ENCODE measurements at regions not wholly inside any gene's neighbourhood (a gene's known extent, or its start where the extent isn't known, plus 50 kb on each side); places are given as distances from the start of the nearest gene placed in this dataset.

DNA sequence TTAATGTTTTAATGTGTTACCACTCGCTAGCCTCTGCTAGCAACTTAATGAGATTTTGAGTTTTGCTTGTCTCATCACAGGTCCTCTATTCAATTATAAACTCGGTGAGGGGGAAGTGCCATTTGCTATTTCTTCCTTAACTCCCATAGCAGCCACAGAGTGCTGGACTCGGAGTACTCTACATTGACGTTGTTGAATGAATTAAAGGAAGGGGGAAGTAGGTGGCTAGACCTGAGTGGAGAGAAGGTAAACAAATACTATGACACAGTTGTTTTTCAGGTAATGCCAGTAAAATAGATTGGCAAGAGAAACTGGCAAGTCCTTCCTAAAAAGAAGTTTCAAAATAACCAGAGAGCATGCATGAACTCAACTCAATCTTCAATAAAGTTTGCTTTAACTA, 339.3 kb downstream of the HRH4 start:
- DNase-seq (ENCODE audit: insufficient read length): no peak
- TF ChIP-seq TAF1 (IDR thresholded peaks at IDR 0.05; ENCODE audit: borderline replicate concordance, low read depth, low read length) (no peak), POLR2AphosphoS5 (IDR thresholded peaks at IDR 0.05; ENCODE audit: low read depth, low read length) (no peak), POLR2A (IDR thresholded peaks at IDR 0.05; ENCODE audit: low read depth, low read length) (no peak)
- FAIRE-seq: no peak

DNA sequence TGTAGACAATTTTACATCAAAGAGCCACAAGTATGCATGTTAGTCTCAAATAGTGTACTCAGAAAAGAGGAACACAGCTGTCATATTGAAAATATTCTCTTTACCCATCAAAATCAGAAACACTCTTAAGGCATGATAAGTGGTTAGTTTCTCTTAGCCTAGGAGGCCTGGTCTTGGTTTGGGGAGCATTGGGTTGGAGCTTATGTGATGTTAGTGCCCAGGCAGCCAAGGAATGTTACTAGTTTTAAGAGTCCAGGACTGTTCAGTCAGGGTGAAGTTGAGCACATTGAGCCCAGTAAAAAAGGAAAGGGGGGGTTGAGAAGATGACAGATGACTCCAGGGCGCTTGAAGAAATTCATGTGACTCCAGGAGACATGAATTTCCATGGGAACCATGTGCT, 340.6 kb downstream of the HRH4 start:
- no peak for TF ChIP-seq POLR2AphosphoS5 (IDR thresholded peaks at IDR 0.05; ENCODE audit: low read depth, low read length)
- no peak for TF ChIP-seq TAF1 (IDR thresholded peaks at IDR 0.05; ENCODE audit: borderline replicate concordance, low read depth, low read length)
- TF ChIP-seq POLR2A (IDR thresholded peaks at IDR 0.05; ENCODE audit: low read depth, low read length): no peak
- DNase-seq (ENCODE audit: insufficient read length) (no peak), FAIRE-seq (no peak)

DNA sequence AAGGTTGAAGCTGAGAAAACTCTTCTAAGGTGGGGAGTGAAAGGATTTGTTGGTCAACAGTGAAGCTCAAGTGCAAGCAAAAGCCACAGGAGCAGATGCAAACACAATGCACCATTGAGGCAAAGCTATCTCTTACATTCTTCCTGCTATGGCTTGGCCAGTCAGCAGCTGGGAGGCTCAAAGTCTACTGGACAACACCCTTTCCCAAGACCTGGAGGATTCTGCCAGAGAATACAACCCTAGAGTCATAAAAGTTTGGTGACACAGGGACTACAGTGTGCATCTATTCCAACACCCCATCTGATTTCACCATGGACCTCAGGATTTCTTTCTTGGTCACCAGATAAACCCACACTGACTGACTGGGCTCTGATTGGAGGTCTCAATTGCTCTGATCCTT, 342.0 kb downstream of the HRH4 start:
- FAIRE-seq: no peak
- no peak for DNase-seq (ENCODE audit: insufficient read length)
- TF ChIP-seq POLR2AphosphoS5 (IDR thresholded peaks at IDR 0.05; ENCODE audit: low read depth, low read length) (no peak), POLR2A (IDR thresholded peaks at IDR 0.05; ENCODE audit: low read depth, low read length) (no peak), TAF1 (IDR thresholded peaks at IDR 0.05; ENCODE audit: borderline replicate concordance, low read depth, low read length) (no peak)

DNA sequence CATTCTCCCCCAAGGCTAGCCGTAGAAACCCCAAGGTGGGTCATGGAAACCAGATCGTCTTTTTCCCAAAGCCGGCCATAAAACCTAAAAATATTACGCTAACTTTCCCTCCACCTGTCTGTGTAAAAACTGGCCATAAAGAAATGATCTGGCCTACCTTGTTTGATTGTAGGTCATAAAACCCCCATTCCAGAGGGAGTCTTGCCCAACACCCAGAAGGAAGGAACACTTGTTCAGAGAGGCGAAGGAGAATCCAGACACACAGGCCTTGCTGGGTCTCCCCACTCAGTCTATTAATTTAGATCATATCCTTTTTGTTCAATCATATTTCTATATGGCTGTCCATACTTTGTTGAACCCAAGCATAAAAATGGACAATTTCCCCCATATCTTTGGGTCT, 344.7 kb downstream of the HRH4 start:
- no peak for DNase-seq (ENCODE audit: insufficient read length)
- FAIRE-seq: no peak
- TF ChIP-seq POLR2A (IDR thresholded peaks at IDR 0.05; ENCODE audit: low read depth, low read length) (no peak), TAF1 (IDR thresholded peaks at IDR 0.05; ENCODE audit: borderline replicate concordance, low read depth, low read length) (no peak), POLR2AphosphoS5 (IDR thresholded peaks at IDR 0.05; ENCODE audit: low read depth, low read length) (no peak)

DNA sequence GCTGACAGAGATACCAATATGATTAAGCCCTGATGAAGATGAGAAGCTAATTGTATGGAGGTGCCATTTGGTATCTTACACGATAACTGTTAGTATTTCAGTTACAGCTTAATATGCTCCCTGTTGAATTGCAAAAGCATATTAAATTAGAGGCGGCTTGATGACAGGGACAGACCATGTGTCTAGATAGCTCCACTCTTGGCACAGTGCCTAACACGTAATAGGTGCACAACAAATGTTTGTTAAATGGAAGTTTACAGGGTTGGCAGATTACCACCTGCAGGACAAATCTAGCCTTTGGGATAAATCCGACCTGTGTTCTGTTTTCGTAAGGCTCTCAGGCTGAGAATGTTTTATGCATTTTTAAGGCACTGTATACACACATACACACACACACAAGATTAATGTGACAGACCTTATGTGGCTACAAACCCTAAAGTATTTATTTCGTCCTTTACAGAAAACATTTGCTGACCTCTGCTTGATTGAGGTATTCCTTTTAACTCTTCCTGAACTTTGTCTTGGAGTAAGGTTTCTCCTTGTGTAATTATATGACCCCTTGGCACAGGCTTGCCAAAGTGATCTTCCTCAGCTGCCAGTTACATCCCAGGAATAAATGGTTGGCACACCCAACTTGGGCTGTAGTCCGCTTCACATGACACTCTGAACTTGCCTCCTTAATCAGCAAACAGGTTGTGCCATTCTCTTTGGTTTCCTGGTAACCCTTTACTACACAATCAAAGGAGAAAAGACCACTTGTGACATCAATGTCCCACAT, 348.9 kb downstream of the HRH4 start:
- TF ChIP-seq POLR2A (IDR thresholded peaks at IDR 0.05; ENCODE audit: low read depth, low read length) (no peak), POLR2AphosphoS5 (IDR thresholded peaks at IDR 0.05; ENCODE audit: low read depth, low read length) (no peak), TAF1 (IDR thresholded peaks at IDR 0.05; ENCODE audit: borderline replicate concordance, low read depth, low read length) (no peak)
- FAIRE-seq (no peak), DNase-seq (ENCODE audit: insufficient read length) (no peak)

DNA sequence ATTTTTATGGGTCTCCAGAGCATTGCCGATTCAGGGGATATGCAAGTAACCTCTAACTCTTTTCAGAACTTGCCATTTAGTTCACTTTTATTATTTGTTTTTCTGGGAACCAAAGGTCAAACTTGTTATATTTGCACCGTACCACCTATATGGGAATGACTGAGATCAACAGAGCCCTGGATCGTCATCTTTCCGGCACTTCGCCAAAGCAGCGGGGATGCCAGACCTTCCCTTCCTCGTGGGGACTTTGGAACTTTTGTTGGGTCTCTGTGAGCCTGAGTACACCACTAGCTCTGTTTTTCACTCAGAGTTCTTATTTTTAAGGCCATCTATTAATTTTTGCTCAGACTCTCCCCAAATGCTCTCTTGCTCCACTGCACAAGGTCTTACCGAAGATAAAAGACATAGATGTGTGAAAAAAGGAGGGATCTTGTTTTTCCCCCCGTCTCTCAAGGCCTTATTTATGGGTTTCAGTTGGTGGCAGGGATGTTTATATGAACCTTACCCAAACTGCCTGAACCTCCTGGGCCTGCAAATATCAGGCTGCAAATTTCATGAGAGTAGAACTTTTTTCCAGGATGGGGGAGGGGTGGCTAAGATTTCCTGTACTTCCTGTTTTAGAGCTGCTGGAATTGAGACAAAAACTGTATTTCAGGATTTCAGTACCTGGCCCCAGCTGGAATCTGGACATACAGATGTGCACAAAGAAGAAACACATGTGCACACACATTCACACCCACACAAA, 350.3 kb downstream of the HRH4 start:
- FAIRE-seq (no peak), DNase-seq (ENCODE audit: insufficient read length) (no peak)
- no peak for TF ChIP-seq TAF1 (IDR thresholded peaks at IDR 0.05; ENCODE audit: borderline replicate concordance, low read depth, low read length)
- TF ChIP-seq POLR2AphosphoS5 (IDR thresholded peaks at IDR 0.05; ENCODE audit: low read depth, low read length): no peak
- TF ChIP-seq POLR2A (IDR thresholded peaks at IDR 0.05; ENCODE audit: low read depth, low read length): no peak

DNA sequence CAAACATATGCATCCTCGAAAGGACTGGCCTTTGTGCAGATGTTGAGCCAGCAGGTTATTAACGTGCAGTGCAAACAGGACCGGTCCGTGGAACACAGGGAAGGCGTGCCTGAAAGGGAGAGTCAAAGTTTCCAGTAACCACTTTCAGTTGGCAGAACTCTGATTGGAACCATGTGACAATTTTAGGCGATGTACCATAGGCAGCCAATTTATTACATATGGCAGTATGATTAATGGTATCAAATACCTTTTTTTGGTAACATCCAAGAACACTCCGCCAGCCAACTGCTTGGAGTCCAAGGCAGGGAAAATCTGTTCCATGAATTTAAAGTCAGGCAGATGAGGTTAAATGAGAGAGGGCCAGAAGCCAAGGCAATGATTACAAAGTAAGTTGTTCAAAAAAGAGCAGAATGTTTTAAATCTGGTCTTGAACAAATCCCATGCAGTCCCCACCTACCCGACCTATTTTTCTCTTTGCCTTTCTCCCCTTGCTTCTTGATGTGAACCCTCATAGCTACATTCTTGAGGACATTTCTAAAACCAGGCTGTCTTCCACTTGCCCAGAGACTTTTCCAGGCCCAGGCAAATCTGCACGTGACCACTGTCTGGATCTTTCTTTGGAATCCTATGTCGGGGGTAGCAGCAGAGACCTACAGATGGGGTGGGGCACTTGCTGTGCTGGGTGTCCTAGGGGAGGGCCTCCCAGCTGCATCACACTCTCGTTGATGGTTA, 351.7 kb downstream of the HRH4 start:
- FAIRE-seq: no peak
- TF ChIP-seq POLR2A (IDR thresholded peaks at IDR 0.05; ENCODE audit: low read depth, low read length) (no peak), POLR2AphosphoS5 (IDR thresholded peaks at IDR 0.05; ENCODE audit: low read depth, low read length) (no peak), TAF1 (IDR thresholded peaks at IDR 0.05; ENCODE audit: borderline replicate concordance, low read depth, low read length) (no peak)

DNA sequence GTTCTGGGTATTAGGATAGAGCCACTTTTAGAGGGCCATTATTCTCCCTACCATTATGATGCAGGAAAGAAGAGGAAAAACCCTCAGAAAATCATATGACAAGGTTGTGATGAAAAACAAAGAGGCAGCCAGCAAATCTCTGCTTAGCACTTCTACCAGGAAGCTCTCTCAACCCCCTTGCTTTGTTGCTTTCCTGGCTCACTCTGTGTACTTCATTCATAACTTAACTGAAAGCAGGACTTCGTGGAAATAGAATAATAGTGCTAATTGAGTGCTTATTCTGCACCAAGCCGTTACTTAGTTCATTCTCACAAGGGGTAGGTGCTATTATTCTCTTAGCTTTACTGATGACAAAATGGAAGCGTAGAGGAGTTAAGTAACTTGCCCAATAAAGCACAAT, 354.1 kb downstream of the HRH4 start:
- DNase-seq (ENCODE audit: insufficient read length): no peak
- no peak for FAIRE-seq
- TF ChIP-seq TAF1 (IDR thresholded peaks at IDR 0.05; ENCODE audit: borderline replicate concordance, low read depth, low read length): no peak
- no peak for TF ChIP-seq POLR2AphosphoS5 (IDR thresholded peaks at IDR 0.05; ENCODE audit: low read depth, low read length)
- TF ChIP-seq POLR2A (IDR thresholded peaks at IDR 0.05; ENCODE audit: low read depth, low read length): no peak

More for the DNA sequence above, 351.7 kb downstream of the HRH4 start:
- no peak for DNase-seq (ENCODE audit: insufficient read length)

DNA sequence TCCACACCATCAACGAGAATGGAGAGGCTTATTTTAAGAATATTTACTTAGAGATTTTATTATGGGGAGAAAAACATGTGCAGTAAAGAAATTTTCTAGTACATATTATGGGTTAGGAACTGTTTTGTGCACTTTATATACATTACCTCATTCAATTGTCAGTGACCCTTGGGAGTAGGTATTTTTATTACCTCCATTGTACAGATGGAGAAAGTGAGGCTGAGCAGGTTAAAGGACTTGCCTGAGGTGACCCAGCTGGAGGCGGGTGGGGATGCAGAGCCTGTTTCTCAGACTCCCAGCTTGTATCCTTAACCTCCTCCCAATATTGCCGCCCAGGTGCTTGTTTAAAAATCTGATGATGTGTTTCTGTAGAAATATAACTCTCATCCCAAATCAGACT, 356.7 kb downstream of the HRH4 start:
- TF ChIP-seq POLR2AphosphoS5 (IDR thresholded peaks at IDR 0.05; ENCODE audit: low read depth, low read length) (no peak), TAF1 (IDR thresholded peaks at IDR 0.05; ENCODE audit: borderline replicate concordance, low read depth, low read length) (no peak), POLR2A (IDR thresholded peaks at IDR 0.05; ENCODE audit: low read depth, low read length) (no peak)
- FAIRE-seq: no peak
- no peak for DNase-seq (ENCODE audit: insufficient read length)

DNA sequence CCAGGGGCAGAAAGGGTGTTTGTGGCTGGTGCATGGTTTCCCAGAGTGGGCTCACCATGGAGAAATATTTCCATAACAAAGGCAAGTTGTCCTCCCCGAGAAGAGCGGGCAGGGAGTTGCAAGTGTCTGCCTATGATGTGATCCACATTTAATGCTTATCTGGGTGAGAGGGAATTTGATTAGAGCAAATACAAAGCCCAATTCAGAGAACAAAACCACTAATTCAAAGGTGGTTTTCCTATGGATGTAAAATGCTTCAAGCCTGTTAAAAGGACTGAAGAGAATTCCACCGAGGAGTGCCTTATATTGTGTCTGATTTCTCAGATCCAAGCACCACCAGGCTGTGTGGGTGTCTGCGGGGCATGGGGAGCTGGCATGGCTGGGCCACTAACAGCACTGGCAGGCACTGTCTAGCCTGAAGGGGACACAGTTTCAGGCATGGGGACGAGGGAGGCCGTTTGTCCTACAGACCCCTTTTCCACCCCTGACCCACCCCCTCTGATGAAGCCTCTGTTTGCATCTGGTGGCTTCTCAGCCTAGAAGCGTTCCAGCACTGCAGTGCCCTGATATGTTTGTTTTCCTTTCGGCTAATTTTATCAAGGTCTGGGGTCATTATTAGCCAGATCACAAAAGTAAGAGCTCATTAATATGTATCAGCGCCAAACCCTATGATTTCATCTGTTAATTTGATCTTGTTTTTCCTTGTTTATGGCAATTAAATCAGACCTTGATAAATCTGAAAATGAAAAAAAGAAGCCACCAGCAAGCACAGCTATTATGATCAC, 357.3 kb downstream of the HRH4 start:
- no peak for FAIRE-seq
- no peak for DNase-seq (ENCODE audit: insufficient read length)
- TF ChIP-seq TAF1 (IDR thresholded peaks at IDR 0.05; ENCODE audit: borderline replicate concordance, low read depth, low read length) (no peak), POLR2AphosphoS5 (IDR thresholded peaks at IDR 0.05; ENCODE audit: low read depth, low read length) (no peak), POLR2A (IDR thresholded peaks at IDR 0.05; ENCODE audit: low read depth, low read length) (no peak)

DNA sequence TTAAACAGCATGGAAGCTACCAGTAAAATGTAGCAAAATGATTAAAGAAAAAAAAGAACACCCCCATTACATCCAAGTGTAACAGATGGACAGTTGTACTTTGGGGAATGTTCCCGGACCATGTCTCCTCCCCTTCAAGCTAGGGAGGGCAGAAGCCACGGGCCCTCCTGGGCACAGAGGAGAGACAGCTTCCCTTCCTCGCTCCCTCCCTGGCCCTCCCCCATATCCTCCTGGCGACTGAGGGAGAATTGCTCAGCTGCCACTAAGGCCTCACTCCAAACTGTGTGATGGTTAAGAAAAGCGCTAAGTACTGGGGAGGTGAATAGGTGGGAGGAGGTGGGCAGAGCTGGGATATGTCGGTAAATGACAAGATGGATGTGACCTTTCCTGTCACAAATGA, 358.0 kb downstream of the HRH4 start:
- TF ChIP-seq TAF1 (IDR thresholded peaks at IDR 0.05; ENCODE audit: borderline replicate concordance, low read depth, low read length): no peak
- TF ChIP-seq POLR2A (IDR thresholded peaks at IDR 0.05; ENCODE audit: low read depth, low read length): no peak
- TF ChIP-seq POLR2AphosphoS5 (IDR thresholded peaks at IDR 0.05; ENCODE audit: low read depth, low read length): no peak
- FAIRE-seq (no peak), DNase-seq (ENCODE audit: insufficient read length) (no peak)
